SJSA1 (cell line): ENCODE measurements at regions not wholly inside any gene's neighbourhood (a gene's known extent, or its start where the extent isn't known, plus 50 kb on each side); places are given as distances from the start of the nearest gene placed in this dataset.
"Not testable (repeated sequence)": the region's sequence is repeated elsewhere in the genome, so short reads cannot be mapped to it uniquely, and the experiment has no call there.

Experiments used
- DNase-seq, 2 experiments: peaks; one replicate each; pipeline ENCODE4 v3.0.0-alpha.2; 2015 to 2020; ENCODE audit warnings: low spot score in 2 of 2, low read depth in 1 of 2
- H3K27ac ChIP-seq: fragments of 250-450 bp; sonication (Bioruptor Pico); 2 replicates; pipeline ENCODE4 v1.5.1; 2020; ENCODE audit warnings: mild to moderate bottlenecking, moderate library complexity
- H3K27me3 ChIP-seq: fragments of 250-450 bp; sonication (Bioruptor Pico); replicated peaks from 2 replicates; pipeline ENCODE4 v1.5.1; 2020; ENCODE audit warnings: mild to moderate bottlenecking, moderate library complexity
- H3K36me3 ChIP-seq: fragments of 250-450 bp; sonication (Bioruptor Pico); 2 replicates; pipeline ENCODE4 v1.5.1; 2020; ENCODE audit warnings: mild to moderate bottlenecking
- H3K4me1 ChIP-seq: fragments of 250-450 bp; sonication (Bioruptor Pico); replicated peaks from 2 replicates; pipeline ENCODE4 v1.6.1; 2021; ENCODE audit warnings: mild to moderate bottlenecking
- H3K4me3 ChIP-seq: fragments of 250-450 bp; sonication (Bioruptor Pico); 2 replicates; pipeline ENCODE4 v1.5.1; 2020; ENCODE audit warnings: mild to moderate bottlenecking
- H3K9me3 ChIP-seq: fragments of 250-450 bp; sonication (Bioruptor Pico); replicated peaks from 2 replicates; pipeline ENCODE4 v1.5.1; 2020; ENCODE audit warnings: mild to moderate bottlenecking

DNA sequence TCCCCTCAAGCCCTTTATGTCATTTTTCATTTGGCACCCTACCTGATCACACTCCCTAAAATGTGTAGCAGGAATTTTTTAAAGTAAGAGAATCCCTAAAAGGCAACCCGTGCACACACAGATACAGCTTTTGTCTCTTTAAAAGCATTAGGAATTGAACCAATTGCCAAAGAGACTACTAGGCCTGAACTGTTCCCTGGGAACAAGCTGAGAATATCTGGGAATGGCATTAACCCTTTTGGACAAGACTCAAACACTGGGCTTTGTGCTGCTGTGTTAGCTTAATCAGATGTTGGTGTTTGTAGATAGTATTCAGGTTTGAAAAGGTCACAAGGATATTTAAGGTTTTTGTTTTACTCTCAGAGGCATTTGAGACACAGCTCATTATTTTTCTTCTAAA lies 414.4 kb upstream of the PDZRN3 start:
- Histone ChIP-seq H3K27ac (no peak overlapping the region), H3K27me3 (no peaks in the 10 kb centered on the region), H3K4me3 (no peak overlapping the region)

DNA sequence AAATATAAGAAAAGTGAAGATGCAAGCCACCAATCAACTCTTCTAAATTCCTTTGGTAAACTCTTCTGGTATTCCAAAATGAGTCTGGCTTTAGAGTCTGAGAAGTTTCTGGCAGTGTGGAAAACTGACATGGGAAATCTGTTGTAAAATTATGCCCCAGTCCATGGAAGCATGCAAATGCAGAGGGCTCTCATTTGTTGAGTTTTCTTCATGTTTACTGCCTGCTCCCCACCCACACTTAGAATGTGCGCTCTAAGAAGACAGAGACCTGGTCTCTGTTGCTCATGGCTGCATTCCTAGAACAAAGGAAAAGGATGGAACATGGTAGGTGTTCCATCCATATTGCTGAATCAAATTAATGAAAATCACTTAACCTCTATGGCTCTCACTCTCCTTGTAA lies 411.8 kb upstream of the PDZRN3 start:
- no peaks in the 10 kb centered on the region for H3K36me3 ChIP-seq
- H3K9me3 ChIP-seq = no peaks in the 10 kb centered on the region
- no peak overlapping the region for H3K4me3 ChIP-seq
- H3K4me1 ChIP-seq = no peaks in the 10 kb centered on the region
- H3K27me3 ChIP-seq = no peaks in the 10 kb centered on the region
- no peak for DNase-seq
- H3K27ac ChIP-seq = no peak overlapping the region

More for the DNA sequence above, 414.4 kb upstream of the PDZRN3 start:
- Histone ChIP-seq H3K4me1 (no peaks in the 10 kb centered on the region), H3K36me3 (no peaks in the 10 kb centered on the region), H3K9me3 (no peaks in the 10 kb centered on the region)
- no peak for DNase-seq

DNA sequence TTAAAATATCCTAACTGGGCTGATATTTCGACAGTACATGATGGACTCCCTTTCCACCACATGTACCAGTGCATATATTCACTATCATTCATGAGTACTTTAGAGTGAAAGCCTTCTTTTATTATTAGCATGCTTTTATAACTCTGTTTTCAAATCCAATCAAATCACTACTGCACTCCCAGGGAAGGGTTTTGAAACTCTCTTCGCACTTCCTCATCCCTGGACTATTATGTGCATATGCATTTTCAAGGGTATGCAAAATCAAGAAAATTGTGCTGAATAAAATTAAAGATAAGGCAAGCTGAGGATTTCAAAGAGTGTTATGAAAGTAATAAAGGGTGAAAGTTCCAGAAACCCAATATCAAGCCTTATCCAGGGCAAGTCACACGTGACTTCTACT lies 411.4 kb upstream of the PDZRN3 start:
- H3K27ac ChIP-seq = no peak overlapping the region
- DNase-seq = no peak
- H3K4me3 ChIP-seq = no peak overlapping the region
- H3K27me3 ChIP-seq = no peaks in the 10 kb centered on the region
- H3K9me3 ChIP-seq = no peaks in the 10 kb centered on the region
- no peaks in the 10 kb centered on the region for H3K36me3 ChIP-seq
- H3K4me1 ChIP-seq = no peaks in the 10 kb centered on the region

GRCh38 chr3:74033806-74034205 lies 409.1 kb upstream of the PDZRN3 start:
- DNase-seq = no peak
- Histone ChIP-seq H3K27ac (no peak overlapping the region), H3K36me3 (no peaks in the 10 kb centered on the region), H3K27me3 (no peaks in the 10 kb centered on the region), H3K4me3 (no peak overlapping the region), H3K4me1 (no peaks in the 10 kb centered on the region), H3K9me3 (no peaks in the 10 kb centered on the region)

- H3K36me3 ChIP-seq = no peaks in the 10 kb centered on the region
- H3K4me1 ChIP-seq = no peaks in the 10 kb centered on the region
- no peak overlapping the region for H3K27ac ChIP-seq
- H3K4me3 ChIP-seq = no peak overlapping the region
- H3K27me3 ChIP-seq = no peaks in the 10 kb centered on the region
- H3K9me3 ChIP-seq = no peaks in the 10 kb centered on the region
- no peak for DNase-seq
These were observed 408.6 kb upstream of the PDZRN3 start for GRCh38 chr3:74033381-74033780.

DNA sequence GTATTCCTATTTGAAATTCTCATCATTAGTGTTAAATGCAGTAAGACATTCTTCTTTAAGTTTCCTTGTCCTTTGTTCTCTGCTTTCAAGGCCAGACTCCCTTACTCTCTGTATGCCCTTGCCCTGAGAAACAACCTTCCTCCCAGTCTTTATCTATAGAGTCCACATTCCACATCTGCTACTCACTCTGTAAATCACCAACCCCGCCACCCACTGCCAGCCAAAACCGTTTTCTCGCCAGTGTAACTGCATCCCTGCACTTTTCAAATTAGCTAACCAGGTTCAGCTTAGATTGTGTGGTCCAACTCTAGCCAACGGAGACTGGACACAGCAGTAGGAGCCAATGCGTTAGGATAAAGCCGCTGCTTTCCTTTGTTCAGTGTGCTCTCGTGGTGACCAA lies 402.4 kb upstream of the PDZRN3 start:
- H3K36me3 ChIP-seq = no peaks in the 10 kb centered on the region
- no peaks in the 10 kb centered on the region for H3K4me1 ChIP-seq
- H3K4me3 ChIP-seq = no peak overlapping the region
- no peak overlapping the region for H3K27ac ChIP-seq
- no peak for DNase-seq
- H3K9me3 ChIP-seq = no peaks in the 10 kb centered on the region
- no peaks in the 10 kb centered on the region for H3K27me3 ChIP-seq

GRCh38 chr3:74023395-74023794 lies 398.7 kb upstream of the PDZRN3 start:
- no peaks in the 10 kb centered on the region for H3K36me3 ChIP-seq
- H3K9me3 ChIP-seq = no peaks in the 10 kb centered on the region
- no peaks in the 10 kb centered on the region for H3K27me3 ChIP-seq
- H3K27ac ChIP-seq = no peak overlapping the region
- no peak for DNase-seq
- H3K4me1 ChIP-seq = no peaks in the 10 kb centered on the region
- no peak overlapping the region for H3K4me3 ChIP-seq

GRCh38 chr3:74021449-74021848 lies 396.7 kb upstream of the PDZRN3 start:
- Histone ChIP-seq H3K4me1 (no peaks in the 10 kb centered on the region), H3K9me3 (no peaks in the 10 kb centered on the region), H3K27ac (no peak overlapping the region), H3K4me3 (no peak overlapping the region), H3K36me3 (no peaks in the 10 kb centered on the region), H3K27me3 (no peaks in the 10 kb centered on the region)
- DNase-seq = no peak

DNA sequence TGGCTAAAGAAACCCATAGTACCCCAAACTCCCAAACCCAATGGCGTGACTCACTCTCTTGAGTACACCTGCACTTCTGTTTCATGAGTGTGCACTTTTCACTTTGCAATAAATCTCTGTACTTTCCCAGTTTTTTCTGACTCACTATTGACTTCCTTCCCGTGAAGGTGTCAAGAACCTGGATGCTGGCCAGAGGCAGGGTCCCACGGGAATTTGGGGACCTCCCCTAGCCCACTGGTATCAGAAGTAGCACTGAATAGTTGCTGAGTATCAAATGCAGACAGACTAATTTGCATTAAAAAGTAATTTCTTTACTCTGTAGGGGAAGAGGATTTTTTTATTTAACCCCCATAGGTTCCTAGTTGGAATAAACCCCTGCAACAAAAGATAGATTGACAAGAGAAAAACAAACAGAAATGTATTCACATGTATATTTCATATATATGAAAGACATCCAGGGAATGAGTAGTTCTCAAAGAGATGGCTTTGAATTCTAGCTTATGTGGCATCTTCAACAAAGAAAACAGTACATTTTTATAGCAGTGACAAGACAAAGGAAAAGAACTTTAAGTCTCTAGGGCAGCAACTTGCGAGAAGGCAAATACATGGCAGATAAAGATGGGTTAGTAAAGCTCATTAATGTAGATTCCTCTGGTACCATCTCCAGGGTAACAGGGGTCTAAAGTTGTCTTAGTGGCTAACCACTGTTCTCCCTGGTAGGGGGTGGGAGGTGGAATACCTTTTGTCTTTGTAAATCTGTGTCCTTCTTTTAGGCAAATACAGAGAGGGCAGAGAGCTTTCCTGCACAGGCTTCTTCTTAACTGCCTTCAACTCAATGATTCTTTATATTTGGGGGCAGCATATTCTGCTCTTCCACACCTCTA lies 385.5 kb upstream of the PDZRN3 start:
- no peak for DNase-seq
- Histone ChIP-seq H3K27ac (no peak overlapping the region), H3K4me1 (no peaks in the 10 kb centered on the region)

GRCh38 chr3:74004386-74004785 lies 379.6 kb upstream of the PDZRN3 start:
- DNase-seq = no peak

More for the DNA sequence above, 385.5 kb upstream of the PDZRN3 start:
- Histone ChIP-seq H3K4me3 (no peak overlapping the region), H3K9me3 (no peaks in the 10 kb centered on the region), H3K27me3 (no peaks in the 10 kb centered on the region), H3K36me3 (no peaks in the 10 kb centered on the region)

DNA sequence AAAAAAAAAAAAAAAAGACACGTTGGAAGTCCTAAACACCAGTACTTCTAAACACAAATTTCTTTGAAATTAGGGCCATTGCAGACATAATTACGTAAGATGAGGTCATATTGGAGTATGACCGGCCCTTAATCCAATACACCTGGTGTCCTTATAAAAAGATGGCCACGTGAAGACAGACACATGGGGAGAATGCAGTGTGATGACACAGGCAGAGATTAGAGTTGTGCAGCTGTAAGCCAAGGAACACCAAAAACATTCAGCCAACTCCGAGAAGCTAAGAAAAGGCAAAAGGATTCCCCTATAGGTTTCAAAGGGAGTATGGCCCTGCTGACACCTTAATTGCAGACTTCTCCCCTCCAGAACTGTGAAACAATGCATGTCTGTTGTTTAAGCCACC lies 379.0 kb upstream of the PDZRN3 start:
- Histone ChIP-seq H3K36me3 (no peaks in the 10 kb centered on the region), H3K9me3 (no peaks in the 10 kb centered on the region), H3K27ac (no peak overlapping the region), H3K4me3 (no peak overlapping the region), H3K4me1 (no peaks in the 10 kb centered on the region), H3K27me3 (no peaks in the 10 kb centered on the region)
- no peak for DNase-seq

More at GRCh38 chr3:74004386-74004785, 379.6 kb upstream of the PDZRN3 start:
- H3K9me3 ChIP-seq = no peaks in the 10 kb centered on the region
- H3K27me3 ChIP-seq = no peaks in the 10 kb centered on the region
- H3K27ac ChIP-seq = no peak overlapping the region
- no peak overlapping the region for H3K4me3 ChIP-seq
- no peaks in the 10 kb centered on the region for H3K36me3 ChIP-seq
- H3K4me1 ChIP-seq = no peaks in the 10 kb centered on the region

- Histone ChIP-seq H3K4me3 (no peak overlapping the region), H3K36me3 (no peaks in the 10 kb centered on the region), H3K9me3 (no peaks in the 10 kb centered on the region), H3K27me3 (no peaks in the 10 kb centered on the region), H3K27ac (no peak overlapping the region), H3K4me1 (no peaks in the 10 kb centered on the region)
- no peak for DNase-seq
These were observed 376.7 kb upstream of the PDZRN3 start for GRCh38 chr3:74001436-74001835.

DNA sequence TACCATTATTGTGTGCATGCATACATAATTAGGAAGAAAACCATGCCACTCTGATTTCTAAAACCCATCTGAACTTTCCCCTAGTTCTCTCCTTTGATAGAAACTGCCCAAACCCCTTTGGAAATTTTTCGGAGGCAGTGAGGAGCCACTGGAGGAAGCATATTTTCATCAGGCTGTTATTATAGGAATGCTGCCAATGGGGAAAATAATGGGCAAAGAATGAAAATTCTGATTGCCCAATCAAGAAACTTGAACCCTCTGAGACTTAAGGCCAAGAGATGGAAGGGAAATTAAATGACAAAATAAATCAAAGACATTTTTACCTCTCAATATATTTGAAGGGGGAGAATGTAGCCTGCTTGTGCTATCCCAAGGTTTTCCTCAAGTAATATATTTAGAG lies 376.0 kb upstream of the PDZRN3 start:
- no peak for DNase-seq
- Histone ChIP-seq H3K27ac (no peak overlapping the region), H3K27me3 (no peaks in the 10 kb centered on the region), H3K4me1 (no peaks in the 10 kb centered on the region), H3K4me3 (no peak overlapping the region), H3K9me3 (no peaks in the 10 kb centered on the region), H3K36me3 (no peaks in the 10 kb centered on the region)

DNA sequence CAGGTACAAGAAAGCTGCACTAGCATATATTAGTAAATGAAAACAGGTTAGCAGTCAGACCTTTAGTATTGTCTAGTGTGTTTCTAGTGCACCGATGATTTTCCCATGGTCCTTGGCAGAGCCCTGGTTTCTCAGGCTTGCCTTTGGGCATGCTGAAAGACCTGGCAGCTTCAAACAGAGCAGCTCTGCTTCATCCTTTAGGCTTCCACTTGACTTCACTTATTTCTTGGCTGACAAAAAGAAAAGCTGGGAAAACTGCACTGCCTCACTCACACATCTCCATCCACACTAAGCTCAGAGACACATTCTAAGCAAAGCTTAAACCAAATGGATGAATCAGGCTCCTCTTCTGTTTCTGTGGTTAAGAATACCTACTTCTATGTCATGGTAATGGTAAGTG lies 374.8 kb upstream of the PDZRN3 start:
- Histone ChIP-seq H3K4me1 (no peaks in the 10 kb centered on the region), H3K36me3 (no peaks in the 10 kb centered on the region), H3K9me3 (no peaks in the 10 kb centered on the region), H3K27ac (no peak overlapping the region), H3K4me3 (no peak overlapping the region), H3K27me3 (no peaks in the 10 kb centered on the region)
- no peak for DNase-seq

- DNase-seq, H3K27me3 ChIP-seq, H3K4me1 ChIP-seq, H3K4me3 ChIP-seq, H3K27ac ChIP-seq, H3K9me3 ChIP-seq, H3K36me3 ChIP-seq: not testable (repeated sequence)
These were observed 365.9 kb upstream of the PDZRN3 start for GRCh38 chr3:73990691-73991090.
